CD14-positive monocyte (primary cell): ENCODE measurements at regions not wholly inside any gene's neighbourhood (a gene's known extent, or its start where the extent isn't known, plus 50 kb on each side); places are given as distances from the start of the nearest gene placed in this dataset.

Experiments used
- DNase-seq, 3 donors: peaks; one replicate each; pipeline ENCODE4 v3.0.0-alpha.2; 2011 to 2022
- H2AFZ ChIP-seq: 2 replicates; pipeline ENCODE4 v1.6.0; 2012; ENCODE audit warnings: mild to moderate bottlenecking, low read depth, low read length, inconsistent platforms; ENCODE audit not compliant: insufficient read depth, poor library complexity, severe bottlenecking
- H3K27ac ChIP-seq, 2 donors: 1 replicate in 1 of 2; 2 replicates in 1 of 2; pipeline ENCODE4 v1.5.1; 2012 to 2013; ENCODE audit warnings: low read length in 2 of 2, control low read depth in 1 of 2, inconsistent platforms in 1 of 2, low read depth in 1 of 2, mild to moderate bottlenecking in 1 of 2
- H3K27me3 ChIP-seq, 2 donors: one replicate each; pipeline versions ENCODE4 v1.6.0 to v1.6.1; 2011 to 2013; ENCODE audit warnings: low read length in 2 of 2; ENCODE audit not compliant: control insufficient read depth in 2 of 2, insufficient read depth in 2 of 2
- H3K36me3 ChIP-seq, 2 donors: replicated peaks in 1 of 2; 1 replicate in 1 of 2; 2 replicates in 1 of 2; pipeline versions ENCODE4 v1.5.1 to v1.6.1; 2012 to 2013; ENCODE audit warnings: low read length in 2 of 2, control low read depth in 1 of 2, inconsistent platforms in 1 of 2, mild to moderate bottlenecking in 1 of 2; ENCODE audit not compliant: insufficient read depth in 2 of 2, control insufficient read depth in 1 of 2
- H3K4me1 ChIP-seq, 2 donors: 1 replicate in 1 of 2; 2 replicates in 1 of 2; pipeline versions ENCODE4 v1.5.1 to v1.6.1; 2012 to 2013; ENCODE audit warnings: low read length in 2 of 2, control low read depth in 1 of 2, inconsistent platforms in 1 of 2, mild to moderate bottlenecking in 1 of 2, moderate library complexity in 1 of 2; ENCODE audit not compliant: insufficient read depth in 2 of 2, control insufficient read depth in 1 of 2
- H3K4me2 ChIP-seq: replicated peaks from 2 replicates; pipeline ENCODE3; 2012; ENCODE audit warnings: low read length, moderate library complexity, mild to moderate bottlenecking; ENCODE audit not compliant: poor library complexity, severe bottlenecking; ENCODE audit errors: extremely low read depth
- H3K4me3 ChIP-seq, 3 experiments: fragments of 200-600 bp in 1 of 3; sonication (generic) in 1 of 3; replicated peaks in 1 of 3; 1 replicate in 2 of 3; 2 replicates in 1 of 3; pipeline ENCODE4 v1.5.1; 2011 to 2013; ENCODE audit warnings: low read length in 3 of 3, mild to moderate bottlenecking in 3 of 3, control low read depth in 2 of 3, low read depth in 2 of 3, inconsistent platforms in 1 of 3, moderate library complexity in 1 of 3
- H3K79me2 ChIP-seq: 2 replicates; pipeline ENCODE4 v1.6.0; 2012; ENCODE audit warnings: mild to moderate bottlenecking, control low read depth, inconsistent platforms, low read length, moderate library complexity; ENCODE audit not compliant: insufficient read depth
- H3K9ac ChIP-seq: 2 replicates; pipeline ENCODE4 v1.6.0; 2017; ENCODE audit warnings: low read length, mild to moderate bottlenecking; ENCODE audit not compliant: insufficient read depth, poor library complexity, severe bottlenecking
- H3K9me3 ChIP-seq, 2 donors: replicated peaks in 1 of 2; 1 replicate in 1 of 2; 2 replicates in 1 of 2; pipeline versions ENCODE4 v1.5.1 to v1.6.1; 2012 to 2013; ENCODE audit warnings: low read length in 2 of 2, control low read depth in 1 of 2; ENCODE audit not compliant: control insufficient read depth in 1 of 2, insufficient read depth in 1 of 2
- H4K20me1 ChIP-seq: 2 replicates; pipeline ENCODE4 v1.6.0; 2012; ENCODE audit warnings: mild to moderate bottlenecking, low read length, control low read depth, moderate library complexity; ENCODE audit not compliant: insufficient read depth
- H3K27ac Mint-ChIP-seq, 7 donors: one replicate each; pipeline ENCODE4 v1.8.0; 2020; ENCODE audit warnings: mild to moderate bottlenecking in 7 of 7, mixed read lengths in 7 of 7, moderate library complexity in 6 of 7, inconsistent platforms in 2 of 7
- H3K27me3 Mint-ChIP-seq, 3 donors: one replicate each; pipeline ENCODE4 v1.8.0; 2021 to 2022; ENCODE audit warnings: low read depth in 3 of 3, mild to moderate bottlenecking in 3 of 3, mixed read lengths in 3 of 3, moderate library complexity in 3 of 3, inconsistent platforms in 1 of 3
- H3K36me3 Mint-ChIP-seq, 2 donors: one replicate each; pipeline ENCODE4 v1.8.0; 2020; ENCODE audit warnings: mixed read lengths in 2 of 2, inconsistent platforms in 1 of 2, mild to moderate bottlenecking in 1 of 2
- H3K4me1 Mint-ChIP-seq: one replicate; pipeline ENCODE4 v1.8.0; 2020; ENCODE audit warnings: mild to moderate bottlenecking, mixed read lengths
- H3K4me3 Mint-ChIP-seq, 2 donors: one replicate each; pipeline ENCODE4 v1.8.0; 2020; ENCODE audit warnings: mild to moderate bottlenecking in 2 of 2, mixed read lengths in 2 of 2, moderate library complexity in 1 of 2
- H3K9me3 Mint-ChIP-seq, 7 donors: one replicate each; pipeline ENCODE4 v1.8.0; 2020 to 2022; ENCODE audit warnings: mixed read lengths in 7 of 7, mild to moderate bottlenecking in 6 of 7, moderate library complexity in 6 of 7, inconsistent platforms in 2 of 7
- CTCF ChIP-seq: fragments of 200-600 bp; IDR thresholded peaks from one replicate; pipeline ENCODE4 v1.8.0; 2022; ENCODE audit warnings: antibody characterized with exemption, mild to moderate bottlenecking
- WGBS: methylation state at CpG from one replicate; pipeline ENCODE4 v1.1.5; 2013; ENCODE audit warnings: missing lambda C conversion rate; ENCODE audit not compliant: insufficient coverage; 5-methylcytosine and 5-hydroxymethylcytosine counted together
- intact Hi-C, 2 donors: fragments of 100-400 bp; cut with micrococcal nuclease; formaldehyde crosslinking; loops; one replicate each; pipeline versions ENCODE4 v1.15.0 to v1.15.1; 2023

- no peak for DNase-seq
- intact Hi-C loops: no loop called here
- Mint-ChIP-seq H3K27ac (no peak overlapping the region), H3K4me1 (no peaks in the 10 kb centered on the region), H3K4me3 (no peak overlapping the region), H3K36me3 (no peaks in the 10 kb centered on the region), H3K27me3 (no peaks in the 10 kb centered on the region), H3K9me3 (peaks cover 0 to 7% (median 2%) of the 10 kb centered on the region in 7 donors)
- no peak for TF ChIP-seq CTCF
- Histone ChIP-seq H3K36me3 (no peaks in the 10 kb centered on the region), H3K4me1 (no peaks in the 10 kb centered on the region), H3K9me3 (no peaks in the 10 kb centered on the region), H4K20me1 (no peaks in the 10 kb centered on the region), H2AFZ (no peak overlapping the region), H3K79me2 (no peaks in the 10 kb centered on the region), H3K27me3 (no peaks in the 10 kb centered on the region), H3K4me2 (no peak overlapping the region), H3K27ac (no peak overlapping the region), H3K4me3 (no peak overlapping the region), H3K9ac (no peak overlapping the region)
- WGBS: no CpG with 5 or more reads among the region's 1 CpG
These were observed 434.3 kb downstream of the GPATCH2 start for GRCh38 chr1:217196616-217197015.

GRCh38 chr1:217193151-217193550, 437.7 kb downstream of the GPATCH2 start:
- Mint-ChIP-seq H3K36me3 (no peaks in the 10 kb centered on the region), H3K27ac (no peak overlapping the region), H3K4me3 (no peak overlapping the region), H3K4me1 (no peaks in the 10 kb centered on the region), H3K27me3 (no peaks in the 10 kb centered on the region), H3K9me3 (peaks cover 0 to 12% (median 3%) of the 10 kb centered on the region in 7 donors)
- Histone ChIP-seq H3K9ac (no peak overlapping the region), H3K9me3 (peaks cover 0 to 3% of the 10 kb centered on the region in 2 donors), H3K36me3 (no peaks in the 10 kb centered on the region), H3K27me3 (no peaks in the 10 kb centered on the region), H3K27ac (no peak overlapping the region), H3K4me3 (no peak overlapping the region), H3K4me1 (no peaks in the 10 kb centered on the region), H3K79me2 (no peaks in the 10 kb centered on the region), H2AFZ (no peak overlapping the region), H4K20me1 (no peaks in the 10 kb centered on the region), H3K4me2 (no peak overlapping the region)
- no peak for TF ChIP-seq CTCF
- WGBS: no CpG with 5 or more reads among the region's 3 CpGs
- DNase-seq: no peak
- intact Hi-C loops: no loop called here
